ENCODE measurements at regions not wholly inside any gene's neighbourhood (a gene's known extent, or its start where the extent isn't known, plus 50 kb on each side); places are given as distances from the start of the nearest gene placed in this dataset.

DNA sequence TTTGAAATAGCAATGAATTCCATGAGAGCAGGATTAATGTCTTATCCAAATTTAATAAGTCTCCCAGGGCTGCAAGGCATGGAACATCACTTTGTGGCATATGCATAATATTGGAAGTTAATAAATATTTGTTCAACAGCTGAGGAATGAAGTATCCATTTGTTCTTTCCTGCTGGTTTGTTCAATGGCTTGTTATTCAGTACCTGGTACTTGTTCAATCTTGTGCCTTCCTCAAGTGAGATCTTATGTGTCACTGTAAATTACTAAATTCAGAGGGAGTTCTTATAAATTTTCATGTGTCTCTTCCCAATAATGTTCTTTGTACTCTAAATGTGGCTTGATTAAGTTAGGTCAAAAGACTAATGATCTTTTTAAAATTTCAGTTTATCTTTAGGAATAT, 1105.5 kb upstream of the SPRY2 start:
- H3K4me1 ChIP-seq (ENCODE audit: insufficient read depth, low read length): no peaks in the 10 kb centered on the region
- H3K27ac ChIP-seq (ENCODE audit: low read depth, low read length): no peak overlapping the region
- no peak for TF ChIP-seq CTCF (IDR thresholded peaks at IDR 0.05; ENCODE audit: extremely low read depth, low read depth, low read length)
- no peak for DNase-seq (ENCODE audit: insufficient read length, low spot score, missing footprints)
- no peak overlapping the region for H3K4me2 ChIP-seq (ENCODE audit: insufficient read depth, low read length)
- H3K9me3 ChIP-seq (ENCODE audit: low read depth, low read length): peaks cover 4% of the 10 kb centered on the region
- H3K36me3 ChIP-seq (ENCODE audit: insufficient read depth, low read length): no peaks in the 10 kb centered on the region
- no peak overlapping the region for H2AFZ ChIP-seq (ENCODE audit: low read length)
- H3K79me2 ChIP-seq (ENCODE audit: insufficient read depth, low read length): no peaks in the 10 kb centered on the region
- no peaks in the 10 kb centered on the region for H4K20me1 ChIP-seq (ENCODE audit: insufficient read depth, low read length)
- no peaks in the 10 kb centered on the region for H3K27me3 ChIP-seq (ENCODE audit: insufficient read depth, low read length)
- H3K4me3 ChIP-seq (ENCODE audit: insufficient read depth, low read length): no peak overlapping the region

DNA sequence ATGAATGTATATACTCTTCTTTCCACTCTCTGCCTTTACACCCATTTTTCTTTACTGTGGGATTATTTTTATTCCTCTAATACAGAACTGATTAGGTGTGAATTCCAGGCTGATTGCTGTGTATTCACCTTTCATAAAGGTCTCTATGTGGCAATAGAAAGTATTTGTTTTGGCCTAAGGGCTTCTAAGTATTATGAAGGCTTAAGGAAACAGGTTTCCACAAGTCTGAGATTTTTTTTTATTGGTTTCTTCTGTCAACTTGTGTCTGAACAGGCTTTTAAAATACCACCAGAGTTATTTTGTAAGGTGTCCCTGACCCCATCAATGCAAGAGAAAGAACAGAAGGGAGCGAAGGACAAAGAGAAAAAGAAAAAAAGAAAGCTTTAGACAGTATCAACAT, 1102.0 kb upstream of the SPRY2 start:
- Histone ChIP-seq H3K9me3 (ENCODE audit: low read depth, low read length) (peaks cover 3% of the 10 kb centered on the region), H3K27ac (ENCODE audit: low read depth, low read length) (no peak overlapping the region), H3K36me3 (ENCODE audit: insufficient read depth, low read length) (no peaks in the 10 kb centered on the region), H3K4me2 (ENCODE audit: insufficient read depth, low read length) (no peak overlapping the region), H3K4me1 (ENCODE audit: insufficient read depth, low read length) (no peaks in the 10 kb centered on the region), H2AFZ (ENCODE audit: low read length) (no peak overlapping the region), H4K20me1 (ENCODE audit: insufficient read depth, low read length) (no peaks in the 10 kb centered on the region), H3K27me3 (ENCODE audit: insufficient read depth, low read length) (no peaks in the 10 kb centered on the region), H3K4me3 (ENCODE audit: insufficient read depth, low read length) (no peak overlapping the region), H3K79me2 (ENCODE audit: insufficient read depth, low read length) (no peaks in the 10 kb centered on the region)
- TF ChIP-seq CTCF (IDR thresholded peaks at IDR 0.05; ENCODE audit: extremely low read depth, low read depth, low read length): no peak
- no peak for DNase-seq (ENCODE audit: insufficient read length, low spot score, missing footprints)

DNA sequence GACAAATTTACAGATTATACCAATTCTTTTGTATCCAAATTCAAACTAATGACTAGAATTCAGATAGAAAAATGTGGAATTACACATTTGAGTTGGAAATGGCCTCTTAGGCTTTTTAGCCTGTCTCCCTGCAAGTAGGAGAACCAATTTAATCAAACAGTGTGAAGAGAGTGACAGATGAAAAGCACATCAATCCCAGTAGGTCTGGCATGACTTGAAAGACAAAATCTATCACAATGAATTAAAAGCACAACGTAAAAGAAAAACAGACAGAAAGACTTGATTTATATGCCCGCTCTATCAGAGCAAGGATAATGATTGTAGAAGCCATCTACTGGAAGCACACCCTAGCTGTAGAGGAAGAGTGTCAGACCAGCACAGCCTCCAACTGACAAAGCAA, 1084.4 kb upstream of the SPRY2 start:
- H3K4me1 ChIP-seq (ENCODE audit: insufficient read depth, low read length): no peaks in the 10 kb centered on the region
- TF ChIP-seq CTCF (IDR thresholded peaks at IDR 0.05; ENCODE audit: extremely low read depth, low read depth, low read length): no peak
- H3K4me2 ChIP-seq (ENCODE audit: insufficient read depth, low read length): no peak overlapping the region
- H3K27me3 ChIP-seq (ENCODE audit: insufficient read depth, low read length): no peaks in the 10 kb centered on the region
- no peak overlapping the region for H3K27ac ChIP-seq (ENCODE audit: low read depth, low read length)
- no peaks in the 10 kb centered on the region for H3K9me3 ChIP-seq (ENCODE audit: low read depth, low read length)
- no peaks in the 10 kb centered on the region for H4K20me1 ChIP-seq (ENCODE audit: insufficient read depth, low read length)
- H3K4me3 ChIP-seq (ENCODE audit: insufficient read depth, low read length): no peak overlapping the region
- no peak overlapping the region for H2AFZ ChIP-seq (ENCODE audit: low read length)
- H3K79me2 ChIP-seq (ENCODE audit: insufficient read depth, low read length): no peaks in the 10 kb centered on the region
- DNase-seq (ENCODE audit: insufficient read length, low spot score, missing footprints): no peak
- H3K36me3 ChIP-seq (ENCODE audit: insufficient read depth, low read length): no peaks in the 10 kb centered on the region

DNA sequence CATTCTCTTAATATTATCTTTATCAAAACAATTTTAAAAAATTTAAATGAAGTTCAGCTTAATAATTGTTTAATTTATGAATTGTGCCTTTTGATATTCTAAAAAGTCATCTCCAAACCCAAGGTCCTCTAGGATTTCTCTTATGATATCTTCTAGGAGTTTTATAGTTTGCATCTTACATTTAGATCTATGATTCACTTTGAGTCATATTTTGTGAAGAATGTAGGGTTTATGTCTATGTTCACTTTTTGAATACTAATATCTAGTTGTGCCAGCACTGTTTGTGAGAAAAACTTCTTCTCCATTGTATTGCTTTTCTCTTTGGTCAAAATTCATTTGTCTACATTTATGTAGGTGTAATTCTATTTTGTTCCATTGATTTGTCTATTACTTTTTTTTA, 1068.4 kb upstream of the SPRY2 start:
- Histone ChIP-seq H3K36me3 (ENCODE audit: insufficient read depth, low read length) (no peaks in the 10 kb centered on the region), H3K27ac (ENCODE audit: low read depth, low read length) (no peak overlapping the region), H3K79me2 (ENCODE audit: insufficient read depth, low read length) (no peaks in the 10 kb centered on the region), H3K4me3 (ENCODE audit: insufficient read depth, low read length) (no peak overlapping the region), H3K27me3 (ENCODE audit: insufficient read depth, low read length) (no peaks in the 10 kb centered on the region), H2AFZ (ENCODE audit: low read length) (no peak overlapping the region), H3K4me2 (ENCODE audit: insufficient read depth, low read length) (no peak overlapping the region), H3K4me1 (ENCODE audit: insufficient read depth, low read length) (no peaks in the 10 kb centered on the region), H4K20me1 (ENCODE audit: insufficient read depth, low read length) (no peaks in the 10 kb centered on the region), H3K9me3 (ENCODE audit: low read depth, low read length) (peaks cover 2% of the 10 kb centered on the region)
- DNase-seq (ENCODE audit: insufficient read length, low spot score, missing footprints): no peak
- TF ChIP-seq CTCF (IDR thresholded peaks at IDR 0.05; ENCODE audit: extremely low read depth, low read depth, low read length): no peak

All from osteoblast (primary cell).